Activated naive CD4-positive, alpha-beta T cell treated with anti-CD3 and anti-CD28 coated beads, Interleukin-2, amount 50 U/mL, for 16 hours (primary cell): ENCODE measurements at regions not wholly inside any gene's neighbourhood (a gene's known extent, or its start where the extent isn't known, plus 50 kb on each side); places are given as distances from the start of the nearest gene placed in this dataset.

Experiments
- DNase-seq: peaks from one replicate; pipeline ENCODE4 v3.0.0-alpha.2; 2020

DNA sequence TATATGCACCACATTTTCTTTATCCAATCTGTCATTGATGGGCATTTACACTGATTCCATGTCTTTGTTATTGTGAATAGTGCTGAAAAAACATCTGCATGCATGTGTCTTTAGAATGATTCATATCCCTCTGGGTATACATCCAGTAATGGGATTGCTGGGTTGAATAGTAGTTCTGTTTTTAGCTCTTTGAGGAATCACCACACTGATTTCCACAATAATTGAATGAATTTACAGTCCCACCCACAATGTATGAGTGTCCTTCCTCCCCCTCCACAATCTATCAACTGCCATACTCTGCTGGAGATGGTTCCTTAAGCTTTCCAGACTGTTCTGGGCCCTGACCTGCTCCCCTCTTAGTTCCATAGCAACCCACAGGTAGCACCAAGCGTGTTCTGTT lies 667.0 kb downstream of the LIG4 start:
- no peak for DNase-seq

- DNase-seq, result no peak
These were observed 669.3 kb downstream of the LIG4 start for GRCh38 chr13:107545946-107546502.

- no peak for DNase-seq
These were observed 680.8 kb downstream of the LIG4 start for GRCh38 chr13:107534548-107534947.

- DNase-seq, result no peak
These were observed 683.5 kb downstream of the LIG4 start for GRCh38 chr13:107531816-107532215.

- DNase-seq, result no peak
These were observed 684.2 kb downstream of the LIG4 start for GRCh38 chr13:107531180-107531579.

GRCh38 chr13:107529035-107529434 lies 686.3 kb downstream of the LIG4 start:
- no peak for DNase-seq

DNA sequence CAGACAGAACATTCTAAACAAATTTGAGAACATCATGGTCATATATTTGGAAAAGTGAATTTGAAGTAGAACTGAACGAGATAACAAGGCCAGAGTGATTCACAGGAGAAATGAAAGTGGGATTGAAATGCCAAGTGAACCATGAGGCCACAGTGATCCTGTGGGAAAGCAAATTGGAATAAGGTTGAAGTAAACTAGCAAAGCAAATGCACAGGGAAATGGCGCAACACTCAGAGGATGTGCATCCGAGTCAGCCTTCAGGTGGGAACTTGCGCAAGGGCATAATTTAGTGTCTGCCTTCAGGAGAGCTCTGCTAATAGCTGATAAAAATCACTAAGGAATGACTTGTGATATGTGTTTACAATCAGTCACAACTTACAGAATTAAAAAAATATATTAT lies 696.6 kb downstream of the LIG4 start:
- DNase-seq, result no peak

GRCh38 chr13:107518292-107518691 lies 697.0 kb downstream of the LIG4 start:
- DNase-seq, result no peak

DNA sequence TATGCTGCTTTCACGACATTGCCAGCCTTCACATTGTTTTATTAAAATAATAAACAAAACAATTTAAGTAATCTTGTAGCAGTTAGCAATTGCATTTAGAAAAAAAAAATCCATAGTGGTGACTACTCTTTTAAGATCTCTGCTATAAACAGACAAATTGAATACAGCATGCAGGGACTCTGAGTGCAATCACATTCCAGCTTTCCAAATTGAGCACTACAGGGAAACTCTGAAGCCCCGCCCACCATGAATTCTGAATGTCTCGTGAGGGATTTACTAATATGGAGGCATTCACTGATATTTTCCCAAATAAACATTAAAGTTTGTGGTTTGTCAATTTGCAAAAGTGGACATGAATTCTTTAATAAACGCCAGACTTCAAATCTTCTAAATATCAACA lies 698.8 kb downstream of the LIG4 start:
- no peak for DNase-seq

DNA sequence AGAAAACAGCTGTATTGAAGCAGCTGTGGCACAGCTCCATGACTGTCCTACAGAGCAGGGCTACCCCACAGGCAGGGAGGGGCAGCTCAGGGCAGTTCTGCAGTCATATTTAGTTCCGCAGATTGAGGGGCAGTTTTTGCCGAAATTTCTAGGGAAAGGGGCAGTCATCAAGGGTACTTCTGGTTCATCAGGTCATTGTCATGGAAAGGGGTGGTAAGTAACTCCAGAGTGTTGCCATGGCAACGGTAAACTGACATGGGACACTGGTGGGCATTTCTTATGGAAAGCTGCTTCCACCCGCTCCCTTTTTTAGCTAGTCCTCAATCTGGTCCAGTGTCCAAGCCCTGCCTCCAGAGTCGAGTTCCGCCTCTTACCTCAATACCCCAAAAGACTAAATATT lies 702.8 kb downstream of the LIG4 start:
- DNase-seq, result no peak

- no peak for DNase-seq
These were observed 717.7 kb downstream of the LIG4 start for GRCh38 chr13:107497661-107498060.

GRCh38 chr13:107493266-107493665 lies 722.1 kb downstream of the LIG4 start:
- no peak for DNase-seq

DNA sequence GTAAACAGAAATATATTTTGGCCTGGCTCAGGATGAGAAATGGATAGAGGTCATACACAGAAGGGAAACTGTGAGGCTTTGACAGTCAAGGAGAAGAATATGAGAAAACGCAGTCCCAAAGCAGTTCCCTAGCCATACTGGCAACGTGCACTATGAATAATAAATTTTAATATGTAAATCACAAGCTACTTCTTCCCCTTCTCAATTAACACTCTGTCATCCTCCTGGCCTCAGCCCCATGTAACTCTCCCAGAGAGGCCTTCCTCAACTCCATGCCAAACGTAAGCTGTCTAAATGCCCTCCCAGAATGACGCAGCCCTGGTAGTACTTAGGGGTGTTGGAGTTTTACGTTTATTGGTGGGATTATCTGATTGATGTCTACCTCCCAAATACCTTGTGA lies 732.6 kb downstream of the LIG4 start:
- DNase-seq, result no peak

GRCh38 chr13:107480130-107480529 lies 735.2 kb downstream of the LIG4 start:
- DNase-seq, result no peak

DNA sequence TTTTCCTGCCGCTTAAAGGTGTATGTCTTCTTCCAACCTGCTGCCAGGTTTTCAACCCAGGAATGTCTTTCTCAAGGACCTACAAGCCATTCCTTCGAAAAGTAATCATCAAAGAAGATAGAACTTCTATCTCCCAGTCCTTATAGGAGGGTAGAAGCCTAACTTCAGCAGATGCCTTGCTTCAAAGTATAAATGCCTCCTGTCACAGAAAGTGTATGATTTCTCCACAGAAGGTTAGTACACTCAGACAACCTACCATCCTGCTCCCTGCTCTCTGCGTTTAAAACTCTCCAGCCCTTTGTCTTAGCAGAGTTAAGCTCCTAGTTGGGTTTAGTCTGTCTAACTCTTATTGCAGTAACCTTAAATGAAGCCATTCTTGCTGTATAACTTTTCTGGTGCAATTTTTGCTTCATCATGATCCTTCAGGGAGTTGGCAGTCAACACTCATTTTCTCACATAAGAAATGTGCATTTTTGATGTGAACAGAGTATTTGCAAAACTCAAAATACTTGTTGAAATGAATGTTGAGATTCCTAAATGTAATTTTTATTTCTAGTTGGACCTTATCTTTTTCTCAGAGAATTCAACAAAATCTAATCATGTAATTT lies 737.5 kb downstream of the LIG4 start:
- no peak for DNase-seq

DNA sequence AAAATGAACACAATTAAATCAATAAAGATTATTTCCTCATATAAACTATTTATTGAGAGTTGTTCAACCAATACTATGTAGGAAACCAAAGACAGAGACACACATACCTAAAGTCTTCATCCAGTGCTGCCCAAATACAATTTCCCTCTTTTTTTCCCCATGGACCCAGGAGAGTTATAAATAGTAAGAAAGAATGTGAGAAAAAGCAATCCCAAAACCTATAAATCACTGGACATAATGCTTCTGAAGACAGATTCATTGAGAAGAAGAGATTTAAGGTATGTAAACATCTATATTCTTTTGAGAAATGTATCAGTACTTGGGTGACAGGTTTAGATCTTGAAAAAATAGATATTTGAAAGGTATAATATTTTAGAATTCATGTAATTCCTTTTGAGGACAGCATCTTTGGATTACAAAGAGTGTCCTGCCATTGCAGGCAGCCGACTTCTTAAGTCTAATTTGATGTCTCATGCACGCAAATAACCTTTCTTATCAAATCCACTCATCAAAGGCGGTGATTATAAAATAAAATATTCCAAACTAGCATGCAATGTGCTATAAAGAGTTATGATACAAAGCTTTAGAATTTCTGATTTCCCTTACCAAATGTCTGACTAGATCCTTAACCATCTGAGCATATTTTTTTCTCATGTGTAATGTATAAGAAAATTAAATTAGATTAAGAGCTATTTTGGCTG lies 739.4 kb downstream of the LIG4 start:
- DNase-seq, result no peak

- no peak for DNase-seq
These were observed 742.1 kb downstream of the LIG4 start for GRCh38 chr13:107473253-107473652.

GRCh38 chr13:107466326-107467099 lies 748.8 kb downstream of the LIG4 start:
- DNase-seq, result no peak

GRCh38 chr13:107462501-107462900 lies 752.8 kb downstream of the LIG4 start:
- DNase-seq, result no peak

GRCh38 chr13:107461751-107462150 lies 753.6 kb downstream of the LIG4 start:
- DNase-seq, result no peak

GRCh38 chr13:107459430-107459829 lies 755.9 kb downstream of the LIG4 start:
- DNase-seq, result no peak

DNA sequence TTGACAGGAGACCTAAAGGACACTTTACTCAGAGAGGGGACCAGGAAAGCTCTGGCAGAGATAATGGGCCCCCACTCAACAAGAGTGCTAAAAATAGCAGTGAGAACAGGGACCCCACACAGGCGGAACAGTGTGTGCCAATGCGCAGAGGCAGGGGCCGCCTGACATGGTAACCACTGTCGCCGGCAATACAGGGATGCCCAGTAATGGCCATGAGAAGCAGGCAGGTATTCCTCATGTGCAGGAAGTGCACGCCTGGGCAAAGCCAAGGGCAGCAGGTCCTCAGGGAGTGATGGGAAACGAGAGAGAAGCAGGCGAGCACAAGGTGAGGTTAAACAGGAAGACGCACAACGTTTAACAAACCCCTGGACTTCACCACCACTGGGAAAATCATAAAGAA lies 757.1 kb downstream of the LIG4 start:
- no peak for DNase-seq

GRCh38 chr13:107457686-107458085 lies 757.6 kb downstream of the LIG4 start:
- no peak for DNase-seq

GRCh38 chr13:107456431-107456830 lies 758.9 kb downstream of the LIG4 start:
- DNase-seq, result no peak
